Uterus (tissue), 2 donors: ENCODE measurements at regions not wholly inside any gene's neighbourhood (a gene's known extent, or its start where the extent isn't known, plus 50 kb on each side); places are given as distances from the start of the nearest gene placed in this dataset.

Experiments
- CTCF ChIP-seq, 4 experiments: fragments of 200-600 bp in 2 of 4; fragments of 450-650 bp in 2 of 4; sonication (generic) in 2 of 4; IDR thresholded peaks; one replicate each; pipeline ENCODE4 v1.5.1; 2016 to 2019; ENCODE audit warnings: antibody characterized with exemption in 4 of 4, mild to moderate bottlenecking in 2 of 4, moderate library complexity in 1 of 4
- POLR2A ChIP-seq, 2 donors: fragments of 450-650 bp; IDR thresholded peaks; one replicate each; pipeline ENCODE4 v1.6.1; 2016; ENCODE audit warnings: antibody characterized with exemption in 2 of 2, mild to moderate bottlenecking in 1 of 2, moderate library complexity in 1 of 2

DNA sequence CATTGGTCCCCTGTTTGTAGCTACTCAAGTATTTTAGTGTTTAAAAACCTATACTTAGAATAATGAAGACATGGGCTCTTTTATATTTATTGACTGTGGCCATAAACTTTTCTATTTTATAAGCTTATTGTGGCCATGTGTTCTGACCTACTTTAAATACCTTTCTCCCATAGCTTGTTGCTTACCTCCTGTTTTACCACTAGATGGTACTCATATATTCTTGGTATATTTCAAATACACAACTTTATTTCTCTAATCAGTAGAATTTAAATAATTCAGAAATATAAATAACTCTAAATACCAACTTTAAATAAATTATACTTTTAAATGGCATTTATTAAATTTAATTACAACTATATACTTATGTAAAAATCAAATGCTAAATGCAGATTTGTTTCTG lies 498.0 kb downstream of the PRDM9 start:
- TF ChIP-seq CTCF (IDR thresholded peaks at IDR 0.05) (no peak), POLR2A (IDR thresholded peaks at IDR 0.05) (no peak)
